ENCODE measurements at regions not wholly inside any gene's neighbourhood (a gene's known extent, or its start where the extent isn't known, plus 50 kb on each side); places are given as distances from the start of the nearest gene placed in this dataset.

GRCh38 chr14:43858981-43859380, 648.1 kb downstream of the FSCB start:
- BruUV-seq (replicated peaks) = no TSS peak
- POLR2A ChIA-PET = no interaction called here

GRCh38 chr14:43855556-43855955, 651.5 kb downstream of the FSCB start:
- in situ Hi-C loops (cut with HindIII; ENCODE audit: low pct_unique_long_range_greater_than_20kb, low sequenced_read_pairs) = no loop called here
- no peaks in the 10 kb centered on the region for H3K9me3 ChIP-seq (ENCODE audit: control insufficient read depth, insufficient read depth, low read depth, low read length)
- no peaks in the 10 kb centered on the region for H3K4me1 ChIP-seq (ENCODE audit: control insufficient read depth, insufficient read depth, low read length)
- intact Hi-C loops (cut with micrococcal nuclease; ENCODE audit: unreplicated experiment) = no loop called here
- no peaks in the 10 kb centered on the region for H3K36me3 ChIP-seq (ENCODE audit: control insufficient read depth, insufficient read depth, low read length)
- ChIA-PET POLR2A (no interaction called here), CTCF (no interaction called here)
- no peaks in the 10 kb centered on the region for H3K27me3 ChIP-seq (ENCODE audit: control insufficient read depth, insufficient read depth, low read length)
- TF ChIP-seq SIN3A (IDR thresholded peaks at IDR 0.05; ENCODE audit: borderline replicate concordance, insufficient read depth, low read depth, low read length) (no peak), REST (IDR thresholded peaks at IDR 0.05; ENCODE audit: insufficient read depth in 1 of 2, low read depth in 2 of 2, low read length in 1 of 2) (no peak)
- DNase-seq (ENCODE audit: low read depth, low spot score) = no peak
- no peak overlapping the region for H3K4me3 ChIP-seq (ENCODE audit: low read depth in 2 of 2, low read length in 2 of 2)
- no peak for ATAC-seq
- no TSS peak for BruUV-seq (replicated peaks)
- H3K27ac ChIP-seq (ENCODE audit: low read length) = no peak overlapping the region

More at GRCh38 chr14:43858981-43859380, 648.1 kb downstream of the FSCB start:
- TF ChIP-seq CTCF (IDR thresholded peaks at IDR 0.05) = no peak
- TF ChIP-seq POLR2AphosphoS5 (IDR thresholded peaks at IDR 0.05; ENCODE audit: low read depth, low read length) = no peak
- no peak for TF ChIP-seq REST (IDR thresholded peaks at IDR 0.05; ENCODE audit: insufficient read depth in 1 of 2, low read depth in 2 of 2, low read length in 1 of 2)
- TF ChIP-seq TCF7L2 (IDR thresholded peaks at IDR 0.05; ENCODE audit: low read depth, low read length) = no peak
- no peak for TF ChIP-seq SIN3A (IDR thresholded peaks at IDR 0.05; ENCODE audit: borderline replicate concordance, insufficient read depth, low read depth, low read length)
- in situ Hi-C loops (cut with HindIII; ENCODE audit: low pct_unique_long_range_greater_than_20kb, low sequenced_read_pairs) (no loop called here), intact Hi-C loops (cut with micrococcal nuclease; ENCODE audit: unreplicated experiment) (no loop called here)
- Histone ChIP-seq H3K36me3 (ENCODE audit: control insufficient read depth, insufficient read depth, low read length) (no peaks in the 10 kb centered on the region), H3K27ac (ENCODE audit: low read length) (no peak overlapping the region), H3K27me3 (ENCODE audit: control insufficient read depth, insufficient read depth, low read length) (no peaks in the 10 kb centered on the region), H3K9me3 (ENCODE audit: control insufficient read depth, insufficient read depth, low read depth, low read length) (no peaks in the 10 kb centered on the region), H3K4me1 (ENCODE audit: control insufficient read depth, insufficient read depth, low read length) (no peaks in the 10 kb centered on the region), H3K4me3 (ENCODE audit: low read depth in 2 of 2, low read length in 2 of 2) (no peak overlapping the region)
- DNase-seq (ENCODE audit: low read depth, low spot score) = no peak
- no peak for ATAC-seq
- CTCF ChIA-PET = no interaction called here

All from Panc1 (cell line).